ENCODE measurements at regions not wholly inside any gene's neighbourhood (a gene's known extent, or its start where the extent isn't known, plus 50 kb on each side); places are given as distances from the start of the nearest gene placed in this dataset.

DNA sequence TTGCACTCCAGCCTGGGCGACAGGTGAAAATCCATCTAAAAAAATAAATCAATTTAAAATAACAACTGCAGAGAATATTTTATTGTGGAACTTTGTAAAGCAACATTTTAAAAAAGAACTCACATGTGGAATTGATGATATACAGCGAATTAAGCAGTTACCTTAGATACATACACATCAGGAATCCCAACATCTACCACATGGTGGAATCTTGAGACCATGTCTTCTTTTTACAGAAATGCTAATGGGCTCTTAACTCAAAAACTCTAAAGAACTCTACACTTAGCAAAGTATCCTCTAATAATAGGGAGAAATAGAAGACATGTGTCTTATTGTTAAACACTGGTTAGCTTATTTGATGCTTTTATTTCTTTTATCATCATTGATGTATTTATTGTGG lies 373.6 kb downstream of the CDH7 start:
- TF ChIP-seq CTCF (IDR thresholded peaks at IDR 0.05) (no peak), ZFP36 (IDR thresholded peaks at IDR 0.05; ENCODE audit: borderline replicate concordance, partially characterized antibody) (no peak), POLR2A (IDR thresholded peaks at IDR 0.05; ENCODE audit: low read length) (no peak), EP300 (IDR thresholded peaks at IDR 0.05) (no peak), JUNB (IDR thresholded peaks at IDR 0.05) (no peak), POLR2AphosphoS2 (conservative IDR thresholded peaks at IDR 0.05; ENCODE audit: low read length) (no peak), MAZ (IDR thresholded peaks at IDR 0.05; ENCODE audit: borderline replicate concordance, low read depth, low read length) (no peak), ZSCAN20 (CRISPR knock-in tag; IDR thresholded peaks at IDR 0.05) (no peak), CEBPB (IDR thresholded peaks at IDR 0.05) (no peak), CHD2 (IDR thresholded peaks at IDR 0.05; ENCODE audit: low read length, partially characterized antibody) (no peak), NR3C1 (IDR thresholded peaks at IDR 0.05) (no peak)
- TF ChIP-seq, protein P1, sequence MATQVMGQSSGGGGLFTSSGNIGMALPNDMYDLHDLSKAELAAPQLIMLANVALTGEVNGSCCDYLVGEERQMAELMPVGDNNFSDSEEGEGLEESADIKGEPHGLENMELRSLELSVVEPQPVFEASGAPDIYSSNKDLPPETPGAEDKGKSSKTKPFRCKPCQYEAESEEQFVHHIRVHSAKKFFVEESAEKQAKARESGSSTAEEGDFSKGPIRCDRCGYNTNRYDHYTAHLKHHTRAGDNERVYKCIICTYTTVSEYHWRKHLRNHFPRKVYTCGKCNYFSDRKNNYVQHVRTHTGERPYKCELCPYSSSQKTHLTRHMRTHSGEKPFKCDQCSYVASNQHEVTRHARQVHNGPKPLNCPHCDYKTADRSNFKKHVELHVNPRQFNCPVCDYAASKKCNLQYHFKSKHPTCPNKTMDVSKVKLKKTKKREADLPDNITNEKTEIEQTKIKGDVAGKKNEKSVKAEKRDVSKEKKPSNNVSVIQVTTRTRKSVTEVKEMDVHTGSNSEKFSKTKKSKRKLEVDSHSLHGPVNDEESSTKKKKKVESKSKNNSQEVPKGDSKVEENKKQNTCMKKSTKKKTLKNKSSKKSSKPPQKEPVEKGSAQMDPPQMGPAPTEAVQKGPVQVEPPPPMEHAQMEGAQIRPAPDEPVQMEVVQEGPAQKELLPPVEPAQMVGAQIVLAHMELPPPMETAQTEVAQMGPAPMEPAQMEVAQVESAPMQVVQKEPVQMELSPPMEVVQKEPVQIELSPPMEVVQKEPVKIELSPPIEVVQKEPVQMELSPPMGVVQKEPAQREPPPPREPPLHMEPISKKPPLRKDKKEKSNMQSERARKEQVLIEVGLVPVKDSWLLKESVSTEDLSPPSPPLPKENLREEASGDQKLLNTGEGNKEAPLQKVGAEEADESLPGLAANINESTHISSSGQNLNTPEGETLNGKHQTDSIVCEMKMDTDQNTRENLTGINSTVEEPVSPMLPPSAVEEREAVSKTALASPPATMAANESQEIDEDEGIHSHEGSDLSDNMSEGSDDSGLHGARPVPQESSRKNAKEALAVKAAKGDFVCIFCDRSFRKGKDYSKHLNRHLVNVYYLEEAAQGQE (IDR thresholded peaks at IDR 0.05) = no peak
- TF ChIP-seq, protein P2, sequence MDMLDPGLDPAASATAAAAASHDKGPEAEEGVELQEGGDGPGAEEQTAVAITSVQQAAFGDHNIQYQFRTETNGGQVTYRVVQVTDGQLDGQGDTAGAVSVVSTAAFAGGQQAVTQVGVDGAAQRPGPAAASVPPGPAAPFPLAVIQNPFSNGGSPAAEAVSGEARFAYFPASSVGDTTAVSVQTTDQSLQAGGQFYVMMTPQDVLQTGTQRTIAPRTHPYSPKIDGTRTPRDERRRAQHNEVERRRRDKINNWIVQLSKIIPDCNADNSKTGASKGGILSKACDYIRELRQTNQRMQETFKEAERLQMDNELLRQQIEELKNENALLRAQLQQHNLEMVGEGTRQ (IDR thresholded peaks at IDR 0.05) = no peak

Measured in A549 (cell line).